Choroid plexus epithelial cell (primary cell): ENCODE measurements at regions not wholly inside any gene's neighbourhood (a gene's known extent, or its start where the extent isn't known, plus 50 kb on each side); places are given as distances from the start of the nearest gene placed in this dataset.

Experiments
- DNase-seq: peaks from one replicate; pipeline ENCODE4 v3.0.0-alpha.2; 2010; ENCODE audit warnings: low read depth
- H3K4me3 ChIP-seq: 2 replicates; pipeline ENCODE4 v1.5.1; 2011; ENCODE audit warnings: low read depth, mild to moderate bottlenecking, control low read depth, low read length, moderate library complexity
- CTCF ChIP-seq: conservative IDR thresholded peaks from 2 replicates; pipeline ENCODE4 v1.5.1; 2011; ENCODE audit warnings: low read depth, mild to moderate bottlenecking, control low read depth, inconsistent platforms, low read length, moderate library complexity

DNA sequence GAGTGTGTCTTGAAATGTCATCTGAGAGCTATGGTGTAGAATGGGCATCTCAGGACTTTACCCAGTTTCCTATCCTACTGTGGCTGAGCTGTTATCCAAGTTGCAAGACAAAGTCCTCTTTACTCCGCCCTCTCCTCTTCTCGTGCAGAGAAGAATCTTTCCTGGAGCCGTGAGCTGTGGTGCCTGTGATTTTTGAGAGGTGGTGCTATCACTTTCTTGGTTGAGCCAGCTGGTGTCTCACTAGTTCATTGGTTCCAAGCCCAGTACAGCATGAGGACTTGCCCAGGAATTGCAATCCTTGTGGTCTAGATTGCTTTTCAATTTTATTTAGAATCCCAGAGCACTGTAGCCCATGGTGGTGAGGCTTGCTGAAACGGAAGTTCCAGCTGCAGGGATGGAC lies 2300.3 kb downstream of the MAT2B start:
- H3K4me3 ChIP-seq = no peak overlapping the region
- no peak for DNase-seq
- no peak for TF ChIP-seq CTCF

GRCh38 chr5:165808335-165808734 lies 2302.9 kb downstream of the MAT2B start:
- DNase-seq = no peak
- no peak for TF ChIP-seq CTCF
- H3K4me3 ChIP-seq = no peak overlapping the region

GRCh38 chr5:165809914-165810313 lies 2304.5 kb downstream of the MAT2B start:
- no peak for TF ChIP-seq CTCF
- no peak overlapping the region for H3K4me3 ChIP-seq
- no peak for DNase-seq

DNA sequence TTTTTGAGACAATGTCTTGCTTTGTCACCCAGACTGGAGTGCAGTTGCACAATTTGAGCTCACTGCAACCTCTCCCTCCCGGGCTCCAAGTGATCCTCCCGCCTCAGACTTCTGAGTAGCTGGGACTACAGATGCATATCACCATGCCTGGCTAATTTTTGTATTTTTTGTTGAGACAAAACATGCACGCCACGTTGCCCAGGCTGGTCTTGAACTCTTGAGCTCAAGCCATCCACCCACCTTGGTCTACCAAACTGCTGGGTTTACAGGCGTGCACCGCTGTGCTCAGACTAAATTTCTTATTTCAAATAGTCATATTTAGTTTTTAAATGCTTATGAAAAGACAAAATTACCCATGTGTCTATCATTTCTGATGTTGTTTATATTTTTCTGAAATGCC lies 2324.1 kb downstream of the MAT2B start:
- H3K4me3 ChIP-seq = no peak overlapping the region
- DNase-seq = no peak
- TF ChIP-seq CTCF = no peak

- TF ChIP-seq CTCF = no peak
- DNase-seq = no peak
- H3K4me3 ChIP-seq = no peak overlapping the region
Observed at GRCh38 chr5:165834891-165835290, 2329.5 kb downstream of the MAT2B start.

DNA sequence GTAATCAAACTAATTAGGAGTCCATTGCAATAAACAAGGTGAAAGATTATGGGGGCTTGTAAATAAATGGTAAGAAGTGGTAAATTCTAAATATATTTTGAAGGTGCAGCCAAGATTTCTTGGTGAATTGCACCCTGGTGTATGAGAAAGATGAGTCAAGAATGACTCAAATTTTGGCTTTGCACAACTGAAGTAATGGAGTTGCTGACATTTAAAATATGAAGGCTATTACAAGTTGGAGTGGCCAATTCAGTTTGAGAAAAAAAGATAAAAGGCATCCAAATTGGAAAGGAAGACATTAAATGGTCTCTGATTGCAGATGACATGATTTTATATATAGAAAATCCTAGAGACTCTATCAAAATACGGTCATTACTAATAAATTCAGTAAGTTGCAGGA lies 2330.6 kb downstream of the MAT2B start:
- DNase-seq = no peak
- no peak overlapping the region for H3K4me3 ChIP-seq
- no peak for TF ChIP-seq CTCF

- no peak for TF ChIP-seq CTCF
- DNase-seq = no peak
- H3K4me3 ChIP-seq = no peak overlapping the region
Observed at GRCh38 chr5:165837286-165837685, 2331.9 kb downstream of the MAT2B start.
